D721Med (cell line): ENCODE measurements at regions not wholly inside any gene's neighbourhood (a gene's known extent, or its start where the extent isn't known, plus 50 kb on each side); places are given as distances from the start of the nearest gene placed in this dataset.

ENCODE experiments used
- DNase-seq: peaks from one replicate; pipeline ENCODE4 v3.0.0; 2011; ENCODE audit warnings: low spot score; ENCODE audit not compliant: insufficient read length
- FAIRE-seq: peaks from 2 replicates; lab custom pipeline; 2011; peaks lifted over from hg19 to GRCh38; lab: Jason Lieb, UNC
- CTCF ChIP-seq: IDR thresholded peaks from 2 replicates; pipeline ENCODE4 v1.5.1; 2012; ENCODE audit warnings: mild to moderate bottlenecking, control low read depth; ENCODE audit not compliant: insufficient read depth; ENCODE audit errors: missing control alignments

- DNase-seq (no peak), FAIRE-seq (no peak)
- no peak for TF ChIP-seq CTCF
These were observed 94.2 kb downstream of the NR2F2 start for GRCh38 chr15:96424674-96425073.

GRCh38 chr15:96428742-96429141 is 98.2 kb downstream of the NR2F2 start:
- no peak for TF ChIP-seq CTCF
- DNase-seq (no peak), FAIRE-seq (no peak)

GRCh38 chr15:96431786-96432185 is 101.3 kb downstream of the NR2F2 start:
- FAIRE-seq (no peak), DNase-seq (no peak)
- TF ChIP-seq CTCF = no peak

- no peak for TF ChIP-seq CTCF
- no peak for DNase-seq
- no peak for FAIRE-seq
These were observed 104.5 kb downstream of the NR2F2 start for GRCh38 chr15:96435022-96435421.

- no peak for TF ChIP-seq CTCF
- no peak for DNase-seq
- no peak for FAIRE-seq
These were observed 105.3 kb downstream of the NR2F2 start for GRCh38 chr15:96435841-96436240.

- no peak for DNase-seq
- no peak for TF ChIP-seq CTCF
- FAIRE-seq = no peak
These were observed 110.5 kb downstream of the NR2F2 start for GRCh38 chr15:96440978-96441377.

- TF ChIP-seq CTCF = no peak
- DNase-seq (no peak), FAIRE-seq (no peak)
These were observed 111.6 kb downstream of the NR2F2 start for GRCh38 chr15:96442076-96442475.
